ENCODE measurements at regions not wholly inside any gene's neighbourhood (a gene's known extent, or its start where the extent isn't known, plus 50 kb on each side); places are given as distances from the start of the nearest gene placed in this dataset.

DNA sequence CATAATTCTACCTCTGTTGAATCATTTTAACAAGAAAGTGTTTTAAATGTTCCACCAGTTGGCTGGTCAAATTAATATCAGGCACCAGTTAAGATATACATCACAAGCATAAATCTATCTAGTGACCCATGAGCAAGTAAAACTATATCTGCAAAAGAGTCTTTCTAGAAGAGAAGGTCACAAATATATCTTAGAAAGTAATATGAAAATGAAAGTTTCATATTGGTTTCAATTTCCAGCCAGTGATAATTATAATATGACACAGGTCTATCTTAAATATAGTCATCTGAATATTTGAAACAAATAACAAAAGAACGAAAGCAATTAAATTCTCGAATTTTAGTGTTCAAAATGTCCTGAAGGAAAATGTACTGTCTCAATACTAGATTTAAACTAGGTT lies 282.5 kb upstream of the KYNU start:
- TF ChIP-seq POLR2A (IDR thresholded peaks at IDR 0.05), result no peak
- TF ChIP-seq, protein P1, sequence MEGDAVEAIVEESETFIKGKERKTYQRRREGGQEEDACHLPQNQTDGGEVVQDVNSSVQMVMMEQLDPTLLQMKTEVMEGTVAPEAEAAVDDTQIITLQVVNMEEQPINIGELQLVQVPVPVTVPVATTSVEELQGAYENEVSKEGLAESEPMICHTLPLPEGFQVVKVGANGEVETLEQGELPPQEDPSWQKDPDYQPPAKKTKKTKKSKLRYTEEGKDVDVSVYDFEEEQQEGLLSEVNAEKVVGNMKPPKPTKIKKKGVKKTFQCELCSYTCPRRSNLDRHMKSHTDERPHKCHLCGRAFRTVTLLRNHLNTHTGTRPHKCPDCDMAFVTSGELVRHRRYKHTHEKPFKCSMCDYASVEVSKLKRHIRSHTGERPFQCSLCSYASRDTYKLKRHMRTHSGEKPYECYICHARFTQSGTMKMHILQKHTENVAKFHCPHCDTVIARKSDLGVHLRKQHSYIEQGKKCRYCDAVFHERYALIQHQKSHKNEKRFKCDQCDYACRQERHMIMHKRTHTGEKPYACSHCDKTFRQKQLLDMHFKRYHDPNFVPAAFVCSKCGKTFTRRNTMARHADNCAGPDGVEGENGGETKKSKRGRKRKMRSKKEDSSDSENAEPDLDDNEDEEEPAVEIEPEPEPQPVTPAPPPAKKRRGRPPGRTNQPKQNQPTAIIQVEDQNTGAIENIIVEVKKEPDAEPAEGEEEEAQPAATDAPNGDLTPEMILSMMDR (IDR thresholded peaks at IDR 0.05), result no peak
